Epithelial cell of esophagus (primary cell): ENCODE measurements at regions not wholly inside any gene's neighbourhood (a gene's known extent, or its start where the extent isn't known, plus 50 kb on each side); places are given as distances from the start of the nearest gene placed in this dataset.

ENCODE experiments used
- DNase-seq: peaks from one replicate; pipeline ENCODE4 v3.0.0; 2010; ENCODE audit warnings: low read depth
- H3K4me3 ChIP-seq: 2 replicates; pipeline ENCODE4 v1.5.1; 2011; ENCODE audit warnings: mild to moderate bottlenecking, low read length, control low read depth
- CTCF ChIP-seq: IDR thresholded peaks from 2 replicates; pipeline ENCODE4 v1.5.1; 2011; ENCODE audit warnings: low read depth, mild to moderate bottlenecking, low read length, control low read depth, inconsistent platforms; ENCODE audit not compliant: insufficient read depth; ENCODE audit errors: missing control alignments

- TF ChIP-seq CTCF, result no peak
- no peak for DNase-seq
- no peak overlapping the region for H3K4me3 ChIP-seq
Observed at GRCh38 chr5:117065800-117066199, 491.2 kb upstream of the SEMA6A start.

GRCh38 chr5:117065161-117065560, 490.5 kb upstream of the SEMA6A start:
- no peak overlapping the region for H3K4me3 ChIP-seq
- TF ChIP-seq CTCF, result no peak
- DNase-seq, result no peak

GRCh38 chr5:117060099-117060498, 485.5 kb upstream of the SEMA6A start:
- DNase-seq, result no peak
- H3K4me3 ChIP-seq, result no peak overlapping the region
- no peak for TF ChIP-seq CTCF

- H3K4me3 ChIP-seq, result no peak overlapping the region
- no peak for DNase-seq
- no peak for TF ChIP-seq CTCF
Observed at GRCh38 chr5:117058740-117059139, 484.1 kb upstream of the SEMA6A start.

GRCh38 chr5:117055517-117055916, 480.9 kb upstream of the SEMA6A start:
- no peak for DNase-seq
- no peak for TF ChIP-seq CTCF
- no peak overlapping the region for H3K4me3 ChIP-seq

- no peak overlapping the region for H3K4me3 ChIP-seq
Observed at GRCh38 chr5:117054911-117055310, 480.3 kb upstream of the SEMA6A start.

More at GRCh38 chr5:117054911-117055310, 480.3 kb upstream of the SEMA6A start:
- no peak for DNase-seq
- TF ChIP-seq CTCF, result no peak
